ENCODE measurements at regions not wholly inside any gene's neighbourhood (a gene's known extent, or its start where the extent isn't known, plus 50 kb on each side); places are given as distances from the start of the nearest gene placed in this dataset.

GRCh38 chr6:146893690-146894089 lies 294.9 kb downstream of the ADGB start:
- no peak overlapping the region for H3K4me3 Mint-ChIP-seq

GRCh38 chr6:146894624-146895023 lies 295.9 kb downstream of the ADGB start:
- Mint-ChIP-seq H3K36me3 (ENCODE audit: low read depth) (no peaks in the 10 kb centered on the region), H3K4me3 (no peak overlapping the region), H3K4me1 (ENCODE audit: low read depth) (peaks cover 6% of the 10 kb centered on the region), H3K27ac (no peak overlapping the region), H3K27me3 (peaks cover 6% of the 10 kb centered on the region), H3K9me3 (no peaks in the 10 kb centered on the region)

More at GRCh38 chr6:146893690-146894089, 294.9 kb downstream of the ADGB start:
- peaks cover 3% of the 10 kb centered on the region for H3K27me3 Mint-ChIP-seq
- H3K27ac Mint-ChIP-seq = no peak overlapping the region
- H3K9me3 Mint-ChIP-seq = no peaks in the 10 kb centered on the region
- H3K36me3 Mint-ChIP-seq (ENCODE audit: low read depth) = no peaks in the 10 kb centered on the region
- peaks cover 6% of the 10 kb centered on the region for H3K4me1 Mint-ChIP-seq (ENCODE audit: low read depth)

DNA sequence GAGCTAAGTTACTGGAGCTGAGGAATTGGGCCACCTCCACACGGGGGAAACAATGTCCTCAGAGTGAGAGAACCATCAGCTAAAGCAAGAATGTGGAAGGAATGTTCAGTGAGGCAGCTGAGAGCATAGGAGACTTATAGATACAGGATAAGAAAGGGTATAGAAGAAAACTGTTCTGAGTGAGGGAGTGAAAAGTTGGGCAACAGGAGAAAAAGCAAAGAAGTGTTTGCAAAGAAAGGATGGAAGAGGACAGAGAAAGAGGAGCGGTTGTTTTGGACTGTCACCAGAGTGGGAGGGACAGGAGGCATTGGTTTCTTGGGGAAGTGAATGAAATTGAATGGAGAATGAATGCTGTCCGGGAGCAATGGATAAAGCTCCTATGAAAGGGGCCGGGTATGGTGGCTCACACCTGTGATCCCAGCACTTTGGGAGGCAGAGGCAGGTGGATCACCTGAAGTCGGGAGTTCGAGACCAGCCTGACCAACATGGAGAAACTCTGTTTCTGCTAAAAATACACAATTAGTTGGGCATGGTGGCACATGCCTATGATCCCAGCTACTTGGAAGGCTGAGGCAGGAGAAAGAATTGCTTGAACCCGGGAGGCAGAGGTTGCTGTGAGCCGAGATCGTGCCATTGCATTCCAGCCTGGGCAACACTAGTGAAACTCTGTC lies 296.5 kb downstream of the ADGB start:
- H3K36me3 Mint-ChIP-seq (ENCODE audit: low read depth) = no peaks in the 10 kb centered on the region
- H3K4me3 Mint-ChIP-seq = no peak overlapping the region
- H3K27me3 Mint-ChIP-seq = peaks cover 6% of the 10 kb centered on the region
- no peaks in the 10 kb centered on the region for H3K9me3 Mint-ChIP-seq
- H3K4me1 Mint-ChIP-seq (ENCODE audit: low read depth) = peaks cover 6% of the 10 kb centered on the region
- no peak overlapping the region for H3K27ac Mint-ChIP-seq

DNA sequence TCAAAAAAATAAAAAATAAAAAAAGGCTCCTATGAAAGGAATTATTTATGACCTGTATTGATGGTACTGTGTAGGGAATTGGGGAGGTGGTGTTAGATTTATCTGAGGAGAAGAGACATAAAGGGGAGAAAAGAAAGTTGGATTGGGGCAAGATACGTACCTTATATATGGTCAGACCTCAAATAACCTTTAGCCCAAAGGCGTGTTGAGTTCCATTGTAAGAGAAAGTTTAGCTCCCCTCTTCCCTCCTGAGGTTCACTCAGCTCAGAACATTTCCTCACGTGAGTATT lies 296.9 kb downstream of the ADGB start:
- Mint-ChIP-seq H3K4me3 (no peak overlapping the region), H3K27ac (no peak overlapping the region), H3K36me3 (ENCODE audit: low read depth) (no peaks in the 10 kb centered on the region), H3K4me1 (ENCODE audit: low read depth) (peaks cover 6% of the 10 kb centered on the region), H3K27me3 (peaks cover 6% of the 10 kb centered on the region), H3K9me3 (no peaks in the 10 kb centered on the region)

DNA sequence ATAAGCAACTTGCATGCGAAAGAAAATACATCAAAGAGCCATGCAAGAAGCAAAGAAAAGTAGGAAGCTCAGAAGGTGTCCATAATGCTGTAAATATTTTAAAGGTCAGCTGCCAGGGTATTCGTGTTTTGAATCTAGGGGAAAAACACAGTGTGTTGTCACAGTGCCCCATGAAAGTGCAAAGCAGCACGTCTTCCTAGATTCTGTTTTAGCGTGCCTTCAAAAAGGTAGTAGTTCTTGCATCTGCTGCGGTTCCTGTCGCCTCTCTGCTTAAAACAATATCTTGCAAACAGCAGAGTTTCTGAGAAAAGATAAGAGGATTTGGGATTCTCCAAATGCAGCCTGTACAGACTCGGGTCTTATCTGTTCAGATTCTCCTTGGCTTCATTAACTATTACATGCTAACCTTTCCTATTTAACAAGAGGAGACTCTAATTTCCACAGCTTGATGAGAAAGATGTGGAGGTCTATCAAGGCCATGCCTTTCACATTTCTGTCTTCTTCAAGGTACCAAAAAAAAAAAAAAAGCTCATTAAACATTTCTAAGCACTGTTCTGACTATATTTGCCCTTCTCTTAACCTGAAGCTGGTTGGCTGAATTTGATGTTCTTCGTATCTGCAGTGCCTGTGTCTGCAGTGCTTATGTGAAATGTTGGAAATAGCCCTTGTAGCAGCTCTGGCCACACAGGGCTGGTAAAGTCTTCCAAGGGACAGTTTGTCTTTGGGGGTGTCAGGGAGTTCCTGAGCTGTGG lies 297.5 kb downstream of the ADGB start:
- no peak overlapping the region for H3K4me3 Mint-ChIP-seq
- no peaks in the 10 kb centered on the region for H3K9me3 Mint-ChIP-seq
- no peaks in the 10 kb centered on the region for H3K36me3 Mint-ChIP-seq (ENCODE audit: low read depth)
- H3K27me3 Mint-ChIP-seq = peaks cover 6% of the 10 kb centered on the region
- no peak overlapping the region for H3K27ac Mint-ChIP-seq
- H3K4me1 Mint-ChIP-seq (ENCODE audit: low read depth) = peaks cover 6% of the 10 kb centered on the region

- no peaks in the 10 kb centered on the region for H3K9me3 Mint-ChIP-seq
- H3K36me3 Mint-ChIP-seq (ENCODE audit: low read depth) = no peaks in the 10 kb centered on the region
- H3K4me1 Mint-ChIP-seq (ENCODE audit: low read depth) = peaks cover 5% of the 10 kb centered on the region
- H3K4me3 Mint-ChIP-seq = no peak overlapping the region
- peaks cover 6% of the 10 kb centered on the region for H3K27me3 Mint-ChIP-seq
- H3K27ac Mint-ChIP-seq = no peak overlapping the region
Observed at GRCh38 chr6:146896960-146897701, 298.4 kb downstream of the ADGB start.

DNA sequence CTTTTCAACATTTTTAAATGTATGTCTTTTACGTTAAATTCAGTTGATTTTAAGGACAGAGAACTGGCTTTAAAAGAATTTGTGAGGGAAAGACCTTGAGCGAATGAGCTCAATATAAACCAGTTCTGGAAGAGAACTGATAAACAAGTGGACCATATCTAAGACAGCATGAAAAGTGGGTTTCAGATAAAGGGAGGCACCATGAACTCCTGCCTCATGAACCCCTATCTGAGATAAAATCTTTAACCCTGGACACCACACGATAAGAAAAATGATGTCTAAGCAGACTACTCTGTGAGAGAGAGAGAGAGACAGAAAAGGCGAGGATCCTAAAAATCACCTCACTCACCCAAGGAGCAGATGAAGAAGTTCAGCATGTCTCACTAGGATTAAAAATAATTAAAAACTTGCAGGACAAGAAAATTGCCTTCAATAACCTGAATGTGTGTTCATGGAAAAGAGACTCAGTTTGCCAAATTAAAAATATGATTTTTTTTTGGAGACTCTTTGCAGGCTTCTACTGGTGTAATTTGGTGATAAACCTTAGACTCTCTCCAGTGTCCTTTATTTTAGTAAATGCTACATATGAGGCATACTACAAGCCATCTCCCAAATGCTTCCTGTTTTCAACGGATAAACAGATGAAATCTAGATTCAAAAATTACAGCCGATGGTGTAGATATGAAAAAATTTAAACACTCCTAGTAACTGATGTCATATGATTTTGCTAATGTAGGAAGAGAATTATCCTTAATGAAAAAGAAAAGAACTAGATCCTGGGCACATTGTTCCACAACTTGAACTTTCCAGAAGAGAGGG lies 299.5 kb downstream of the ADGB start:
- no peaks in the 10 kb centered on the region for H3K36me3 Mint-ChIP-seq (ENCODE audit: low read depth)
- no peaks in the 10 kb centered on the region for H3K9me3 Mint-ChIP-seq
- H3K27ac Mint-ChIP-seq = no peak overlapping the region
- H3K4me3 Mint-ChIP-seq = no peak overlapping the region
- H3K27me3 Mint-ChIP-seq = peaks cover 6% of the 10 kb centered on the region
- H3K4me1 Mint-ChIP-seq (ENCODE audit: low read depth) = no peaks in the 10 kb centered on the region

- Mint-ChIP-seq H3K36me3 (ENCODE audit: low read depth) (no peaks in the 10 kb centered on the region), H3K4me3 (no peak overlapping the region)
Observed at GRCh38 chr6:146898888-146899227, 300.1 kb downstream of the ADGB start.

DNA sequence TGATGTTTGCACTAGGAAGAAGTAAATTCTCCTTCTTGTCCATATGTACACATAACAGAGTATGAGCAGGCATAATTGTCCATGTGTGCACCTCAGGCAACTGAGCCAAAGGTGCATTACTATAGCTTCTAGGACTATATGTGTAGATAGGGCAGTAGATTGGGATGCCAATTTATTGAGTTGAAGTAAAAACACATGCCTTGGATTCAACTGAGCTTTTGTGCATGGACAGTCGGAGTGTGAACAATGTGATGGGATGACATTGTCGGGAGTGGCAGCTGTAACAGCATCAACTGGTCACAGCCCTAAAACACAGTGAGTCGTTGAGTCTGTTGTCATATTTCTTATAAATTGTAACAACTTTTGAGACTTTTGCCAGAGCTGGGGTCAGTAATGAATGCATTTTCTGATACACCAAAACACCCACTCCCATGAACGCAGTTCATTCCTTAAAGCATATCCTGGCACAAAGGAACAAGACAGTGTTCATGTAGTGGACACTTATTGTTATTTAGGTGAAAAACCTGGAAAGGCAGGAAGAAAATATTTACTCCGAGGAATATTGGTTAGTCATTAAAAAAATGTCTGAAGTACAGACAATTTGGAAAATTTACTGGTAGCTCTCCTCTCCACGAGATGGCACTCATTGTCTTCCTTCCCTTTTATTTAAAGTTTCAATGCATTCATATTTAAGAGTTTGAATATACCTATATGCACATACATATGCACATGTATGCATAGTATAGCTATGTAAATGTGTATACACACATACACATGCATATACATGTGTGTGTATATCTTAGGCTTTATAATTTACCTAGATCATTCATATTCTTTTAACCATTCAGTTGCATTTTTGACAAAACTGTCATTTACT lies 302.0 kb upstream of the STXBP5 start:
- Mint-ChIP-seq H3K27ac (no peak overlapping the region), H3K4me3 (no peak overlapping the region), H3K36me3 (ENCODE audit: low read depth) (no peaks in the 10 kb centered on the region), H3K9me3 (no peaks in the 10 kb centered on the region), H3K27me3 (peaks cover 3% of the 10 kb centered on the region), H3K4me1 (ENCODE audit: low read depth) (no peaks in the 10 kb centered on the region)

More at GRCh38 chr6:146898888-146899227, 300.1 kb downstream of the ADGB start:
- H3K27me3 Mint-ChIP-seq = peaks cover 6% of the 10 kb centered on the region
- H3K9me3 Mint-ChIP-seq = no peaks in the 10 kb centered on the region
- no peak overlapping the region for H3K27ac Mint-ChIP-seq
- H3K4me1 Mint-ChIP-seq (ENCODE audit: low read depth) = no peaks in the 10 kb centered on the region

DNA sequence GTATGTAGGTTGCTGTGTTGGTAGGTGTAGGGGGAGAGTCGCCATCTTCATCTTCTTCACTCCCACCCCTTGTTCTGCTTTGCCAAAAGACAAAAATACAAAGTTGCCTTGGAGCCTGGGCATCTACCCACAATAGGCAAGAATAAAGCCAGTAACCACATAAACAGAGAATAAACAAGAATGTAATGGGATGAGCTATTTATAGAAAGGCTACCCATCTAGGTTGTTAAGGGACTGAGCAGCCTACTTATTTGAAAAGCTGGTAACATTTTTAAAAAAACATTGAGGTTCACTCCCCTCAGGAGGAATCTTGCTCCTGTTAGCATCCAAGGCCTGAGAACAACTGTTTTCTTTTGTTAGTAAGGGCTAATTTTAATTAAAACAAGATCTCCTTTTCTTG lies 301.4 kb upstream of the STXBP5 start:
- H3K9me3 Mint-ChIP-seq = no peaks in the 10 kb centered on the region
- H3K4me3 Mint-ChIP-seq = no peak overlapping the region
- H3K27ac Mint-ChIP-seq = no peak overlapping the region
- H3K4me1 Mint-ChIP-seq (ENCODE audit: low read depth) = no peaks in the 10 kb centered on the region
- peaks cover 6% of the 10 kb centered on the region for H3K27me3 Mint-ChIP-seq
- H3K36me3 Mint-ChIP-seq (ENCODE audit: low read depth) = no peaks in the 10 kb centered on the region

GRCh38 chr6:146903451-146903850 lies 300.8 kb upstream of the STXBP5 start:
- Mint-ChIP-seq H3K4me1 (ENCODE audit: low read depth) (no peaks in the 10 kb centered on the region), H3K27ac (no peak overlapping the region), H3K27me3 (peaks cover 7% of the 10 kb centered on the region), H3K36me3 (ENCODE audit: low read depth) (no peaks in the 10 kb centered on the region), H3K9me3 (no peaks in the 10 kb centered on the region), H3K4me3 (no peak overlapping the region)

DNA sequence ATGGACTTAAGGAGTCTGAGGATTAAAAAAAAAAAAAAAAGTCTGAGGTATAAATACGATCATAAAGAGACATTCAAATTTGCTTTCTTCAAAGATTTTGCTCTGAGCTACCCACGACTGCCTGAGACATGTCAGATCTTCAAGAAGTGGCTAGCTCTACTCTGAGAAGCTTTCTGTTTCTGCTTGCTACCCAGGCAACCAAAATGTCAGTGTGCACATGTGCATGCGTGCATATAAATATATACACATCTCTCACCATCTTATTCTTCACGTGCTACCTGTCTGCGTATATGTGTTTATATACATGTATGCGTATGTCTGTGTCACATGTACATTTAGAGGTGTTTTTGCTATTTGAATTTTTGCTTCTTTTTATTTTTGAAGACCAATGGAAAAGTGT lies 299.6 kb upstream of the STXBP5 start:
- Mint-ChIP-seq H3K4me1 (ENCODE audit: low read depth) (no peaks in the 10 kb centered on the region), H3K27me3 (peaks cover 4% of the 10 kb centered on the region), H3K27ac (no peak overlapping the region), H3K36me3 (ENCODE audit: low read depth) (no peaks in the 10 kb centered on the region), H3K4me3 (no peak overlapping the region), H3K9me3 (no peaks in the 10 kb centered on the region)

GRCh38 chr6:146905181-146905704 lies 299.0 kb upstream of the STXBP5 start:
- Mint-ChIP-seq H3K36me3 (ENCODE audit: low read depth) (no peaks in the 10 kb centered on the region), H3K27me3 (peaks cover 4% of the 10 kb centered on the region), H3K27ac (no peak overlapping the region), H3K4me3 (no peak overlapping the region), H3K4me1 (ENCODE audit: low read depth) (no peaks in the 10 kb centered on the region), H3K9me3 (no peaks in the 10 kb centered on the region)

GRCh38 chr6:146908786-146909185 lies 295.4 kb upstream of the STXBP5 start:
- no peaks in the 10 kb centered on the region for H3K9me3 Mint-ChIP-seq
- H3K4me3 Mint-ChIP-seq = no peak overlapping the region
- no peaks in the 10 kb centered on the region for H3K36me3 Mint-ChIP-seq (ENCODE audit: low read depth)
- H3K27ac Mint-ChIP-seq = no peak overlapping the region
- H3K27me3 Mint-ChIP-seq = peaks cover 15% of the 10 kb centered on the region
- peaks cover under 1% of the 10 kb centered on the region for H3K4me1 Mint-ChIP-seq (ENCODE audit: low read depth)
